ENCODE measurements at regions not wholly inside any gene's neighbourhood (a gene's known extent, or its start where the extent isn't known, plus 50 kb on each side); places are given as distances from the start of the nearest gene placed in this dataset.

GRCh38 chr4:181969151-181969550 lies 274.1 kb upstream of the TENM3 start:
- no peak for DNase-seq

DNA sequence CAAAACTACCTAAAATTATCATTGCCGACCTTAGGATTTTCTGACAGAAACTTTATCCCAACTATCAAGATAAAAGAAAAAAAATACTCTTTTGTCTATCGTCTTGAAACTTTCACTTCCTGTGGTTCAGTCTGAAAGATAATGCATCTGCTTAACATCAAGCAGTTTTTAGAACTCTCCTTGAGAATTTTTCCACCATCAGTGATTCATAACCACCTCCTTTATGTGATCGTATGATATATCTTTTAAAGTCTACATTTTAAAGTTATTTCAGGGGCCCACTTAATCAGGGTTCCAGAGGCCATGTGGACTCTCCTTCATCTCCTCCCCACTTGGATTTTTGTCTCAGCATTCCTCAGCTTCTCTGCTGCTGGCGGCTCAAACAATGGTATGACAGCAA lies 272.8 kb upstream of the TENM3 start:
- DNase-seq = no peak

DNA sequence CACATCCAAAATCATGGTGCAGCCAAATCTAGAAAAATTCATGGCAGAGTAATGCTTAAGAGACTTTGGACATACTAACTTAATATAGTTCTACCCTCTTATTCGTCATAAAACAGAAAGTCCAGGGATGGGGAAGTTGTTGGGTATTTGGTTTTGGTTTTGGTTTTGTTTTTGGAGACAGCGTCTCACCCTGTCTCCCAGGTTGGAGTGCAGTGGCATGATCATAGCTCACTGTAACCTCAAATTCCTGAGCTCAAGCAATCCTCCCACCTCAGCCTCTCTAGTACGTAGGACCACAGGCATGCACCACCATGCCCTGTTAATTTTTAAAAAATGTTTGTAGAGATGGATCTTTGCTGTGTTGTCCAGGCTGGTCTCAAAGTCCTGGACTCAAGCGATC lies 271.8 kb upstream of the TENM3 start:
- DNase-seq = no peak

DNA sequence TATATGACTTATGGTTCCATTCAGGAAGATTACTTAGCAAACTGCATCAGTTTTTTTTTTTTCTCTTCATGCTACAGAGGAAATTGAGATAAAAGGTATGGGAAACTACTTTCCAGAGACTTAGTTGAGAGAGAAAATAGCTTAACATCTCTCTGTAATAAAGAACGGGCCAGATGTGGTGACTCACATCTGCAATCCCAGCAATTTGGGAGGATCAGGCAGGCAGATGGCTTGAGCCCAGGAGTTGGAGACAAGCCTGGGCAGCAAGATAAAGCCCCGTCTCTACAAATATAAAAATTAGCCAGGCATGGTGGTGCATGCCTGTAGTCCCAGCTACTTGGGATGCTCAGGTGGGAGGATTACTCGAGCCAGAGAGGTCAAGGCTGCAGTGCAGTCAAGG lies 271.2 kb upstream of the TENM3 start:
- no peak for DNase-seq

- no peak for DNase-seq
These were observed 266.4 kb upstream of the TENM3 start for GRCh38 chr4:181976764-181977163.

GRCh38 chr4:181982437-181982836 lies 260.8 kb upstream of the TENM3 start:
- DNase-seq = peak; percentile 85

GRCh38 chr4:181982856-181983255 lies 260.3 kb upstream of the TENM3 start:
- no peak for DNase-seq

DNA sequence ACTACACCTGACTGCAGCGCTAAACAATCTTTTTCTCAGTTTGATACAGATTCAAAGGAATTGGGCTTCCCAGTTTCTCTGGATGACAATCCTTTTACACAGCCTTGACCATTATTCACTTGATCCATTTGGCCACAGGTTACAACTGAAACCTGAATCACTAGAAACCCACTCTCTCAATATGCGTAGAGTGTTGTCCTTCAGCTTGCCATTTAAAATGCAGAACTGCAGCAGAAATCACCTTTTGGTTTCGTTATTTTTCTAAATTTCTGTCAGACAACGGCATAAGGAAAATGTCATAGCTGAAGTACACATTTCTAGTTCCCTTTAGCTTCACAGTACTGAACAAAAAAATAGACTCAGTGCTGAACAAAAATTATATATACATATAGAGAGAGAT lies 255.8 kb upstream of the TENM3 start:
- DNase-seq = no peak

- DNase-seq = no peak
These were observed 254.1 kb upstream of the TENM3 start for GRCh38 chr4:181989071-181989470.

DNA sequence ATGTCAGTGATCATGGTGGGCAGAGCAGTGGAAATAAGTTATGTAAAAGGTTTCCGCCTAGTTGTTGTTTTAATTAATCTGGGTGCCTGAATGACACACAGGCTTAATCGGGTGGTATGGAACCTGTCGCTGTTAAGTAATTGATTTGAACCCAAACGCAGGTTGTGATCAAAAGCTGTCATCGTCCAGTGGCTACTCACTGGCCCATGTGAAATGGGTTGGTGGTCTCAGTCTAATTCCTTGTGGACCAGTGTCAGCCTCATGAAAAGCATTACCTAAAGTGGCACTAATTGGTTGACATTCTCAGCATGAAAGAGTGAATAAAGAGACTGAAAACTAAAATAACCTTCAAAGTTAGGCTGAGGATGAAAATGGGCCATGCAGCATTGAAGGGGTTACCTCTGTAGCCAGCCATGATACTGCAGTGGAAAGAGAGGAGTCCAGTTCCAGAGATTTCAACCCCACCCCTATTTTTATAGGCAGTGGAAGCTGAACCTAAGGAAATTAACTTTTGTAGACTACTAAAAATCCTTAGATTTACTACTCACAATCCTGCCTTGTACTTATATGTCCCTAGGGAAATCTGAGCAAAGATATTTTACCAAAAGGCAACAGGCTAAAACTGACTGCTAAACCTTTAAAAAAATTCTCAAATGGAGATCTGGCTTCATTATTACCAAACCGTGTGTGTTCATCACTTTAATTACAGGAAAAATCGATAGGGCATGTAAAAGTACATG lies 251.7 kb upstream of the TENM3 start:
- DNase-seq = no peak

- no peak for DNase-seq
These were observed 244.6 kb upstream of the TENM3 start for GRCh38 chr4:181998398-181999295.

GRCh38 chr4:182000077-182000476 lies 243.1 kb upstream of the TENM3 start:
- DNase-seq = no peak

- DNase-seq = no peak
These were observed 232.3 kb upstream of the TENM3 start for GRCh38 chr4:182010876-182011275.

- DNase-seq = no peak
These were observed 229.0 kb upstream of the TENM3 start for GRCh38 chr4:182014164-182014563.

- DNase-seq = no peak
These were observed 228.2 kb upstream of the TENM3 start for GRCh38 chr4:182015014-182015413.

DNA sequence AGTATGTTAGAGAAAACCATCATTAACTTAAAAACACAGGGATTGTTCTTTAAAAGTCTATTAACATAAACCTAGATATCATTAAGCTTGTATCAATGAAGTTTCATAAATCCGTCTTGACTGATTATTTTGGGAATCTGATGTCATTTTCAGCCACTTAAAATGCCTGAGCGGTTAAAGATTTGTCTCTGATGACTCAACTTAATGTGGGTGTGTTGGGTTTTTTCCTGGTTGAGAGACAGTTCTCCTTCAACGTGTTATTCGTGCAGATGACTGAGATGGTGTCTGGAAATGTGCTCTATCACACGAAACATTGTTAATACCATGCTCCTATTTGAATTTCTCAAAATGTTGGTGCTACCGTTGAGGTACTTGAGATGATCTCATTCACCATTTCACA lies 227.3 kb upstream of the TENM3 start:
- no peak for DNase-seq

GRCh38 chr4:182017038-182017437 lies 226.2 kb upstream of the TENM3 start:
- no peak for DNase-seq

DNA sequence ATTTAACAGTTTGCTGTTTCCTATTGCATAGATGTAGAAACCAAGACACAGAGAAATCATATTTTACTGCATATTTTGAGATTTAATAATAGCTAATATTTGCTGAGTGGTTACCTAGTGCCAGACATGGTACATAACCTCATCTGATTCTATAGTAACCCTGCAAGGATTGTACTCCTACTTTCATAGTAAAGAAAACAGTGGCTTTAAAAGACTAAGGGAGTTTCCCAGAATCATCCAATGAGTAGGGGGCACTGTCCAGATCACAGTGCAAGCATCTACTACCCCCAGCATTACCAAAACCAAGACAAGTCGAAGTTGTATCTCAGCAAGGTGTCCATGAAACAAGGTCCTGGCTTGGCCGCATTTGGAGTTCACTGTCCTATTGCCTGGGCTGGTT lies 224.5 kb upstream of the TENM3 start:
- DNase-seq = no peak

GRCh38 chr4:182019148-182019652 lies 224.0 kb upstream of the TENM3 start:
- no peak for DNase-seq

DNA sequence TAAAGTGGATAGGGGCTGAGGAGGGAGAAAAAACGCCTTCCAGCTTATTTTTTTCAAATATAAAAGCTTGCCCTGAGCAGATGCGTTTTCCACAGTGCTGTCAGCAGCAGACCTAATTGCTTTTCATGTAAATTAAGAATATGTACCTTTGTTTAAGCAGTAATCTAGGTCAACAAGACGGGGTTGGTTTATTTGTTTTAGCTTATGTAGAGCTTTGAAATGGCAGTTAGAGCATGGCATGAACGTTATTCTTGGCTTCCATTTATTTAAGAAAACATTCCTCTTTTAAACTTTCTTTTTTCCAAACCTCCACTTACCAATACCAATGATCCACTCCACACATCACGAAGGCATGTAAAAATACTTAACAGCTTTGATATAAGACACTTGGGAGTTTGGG lies 220.3 kb upstream of the TENM3 start:
- DNase-seq = peak; percentile 83

DNA sequence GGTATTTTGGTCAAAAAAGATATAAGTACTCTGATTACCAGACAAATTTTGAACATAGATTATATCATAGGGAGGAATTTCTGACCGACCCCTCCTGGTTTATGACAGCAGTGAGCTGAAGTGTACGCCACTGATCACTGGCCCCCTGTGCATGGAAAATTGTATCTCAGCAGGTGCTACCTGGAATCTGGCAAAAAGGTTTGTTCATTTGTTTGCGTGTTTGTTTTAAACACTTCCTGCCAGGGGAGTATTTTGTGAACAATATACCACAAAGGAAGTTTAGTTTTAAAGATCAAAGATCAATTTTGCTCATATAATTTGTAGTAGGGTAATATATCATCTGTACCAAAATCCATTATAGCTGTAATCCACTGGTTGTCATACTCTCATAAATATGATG lies 219.7 kb upstream of the TENM3 start:
- DNase-seq = peak; percentile 80

GRCh38 chr4:182042945-182043344 lies 200.3 kb upstream of the TENM3 start:
- DNase-seq = no peak

DNA sequence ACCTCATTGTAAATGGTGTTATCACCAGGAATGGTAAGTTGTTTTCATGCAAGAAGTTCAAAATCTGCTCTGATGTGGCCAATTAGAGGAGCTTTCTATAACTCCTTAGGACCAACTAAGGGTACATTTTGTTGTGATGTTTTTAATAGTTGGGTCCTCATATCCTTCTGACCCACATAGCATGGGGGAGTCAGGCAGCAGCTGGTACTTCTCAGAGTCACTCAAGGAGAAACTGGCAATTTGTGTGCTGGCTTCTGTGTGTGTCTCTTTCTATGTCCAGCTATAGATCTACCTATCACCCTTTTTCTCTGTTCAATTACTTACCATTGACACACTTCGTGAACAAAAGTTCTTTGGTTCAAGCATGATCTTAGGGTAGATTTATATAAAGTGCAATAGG lies 194.3 kb upstream of the TENM3 start:
- DNase-seq = no peak

GRCh38 chr4:182056866-182057265 lies 186.3 kb upstream of the TENM3 start:
- no peak for DNase-seq
